ENCODE measurements at regions not wholly inside any gene's neighbourhood (a gene's known extent, or its start where the extent isn't known, plus 50 kb on each side); places are given as distances from the start of the nearest gene placed in this dataset.

GRCh38 chr18:22114526-22115321, 54.7 kb upstream of the GATA6 start:
- no peak for DNase-seq
- ATAC-seq: no peak

- ATAC-seq (no peak), DNase-seq (no peak)
Observed at GRCh38 chr18:22115573-22115972, 53.8 kb upstream of the GATA6 start.
